CD4-positive, alpha-beta T cell treated with Interleukin-15 for 4 hours (primary cell): ENCODE measurements at regions not wholly inside any gene's neighbourhood (a gene's known extent, or its start where the extent isn't known, plus 50 kb on each side); places are given as distances from the start of the nearest gene placed in this dataset.
"Not testable (repeated sequence)": the region's sequence is repeated elsewhere in the genome, so short reads cannot be mapped to it uniquely, and the experiment has no call there.

ENCODE experiments used
- DNase-seq: peaks from one replicate; pipeline ENCODE4 v3.0.0-alpha.2; 2020; ENCODE audit warnings: low spot score

GRCh38 chr15:87672309-87673288, 583.9 kb downstream of the NTRK3 start:
- no peak for DNase-seq

GRCh38 chr15:87671289-87671688, 585.2 kb downstream of the NTRK3 start:
- DNase-seq: no peak

- no peak for DNase-seq
Observed at GRCh38 chr15:87669846-87670245, 586.7 kb downstream of the NTRK3 start.

GRCh38 chr15:87668768-87669564, 587.6 kb downstream of the NTRK3 start:
- DNase-seq: not testable (repeated sequence)

GRCh38 chr15:87667643-87668042, 588.9 kb downstream of the NTRK3 start:
- no peak for DNase-seq

GRCh38 chr15:87662575-87662974, 594.0 kb downstream of the NTRK3 start:
- no peak for DNase-seq

- no peak for DNase-seq
Observed at GRCh38 chr15:87661454-87662355, 594.8 kb downstream of the NTRK3 start.

GRCh38 chr15:87660251-87661129, 596.0 kb downstream of the NTRK3 start:
- DNase-seq: no peak

GRCh38 chr15:87656372-87656771, 600.2 kb downstream of the NTRK3 start:
- DNase-seq: no peak

GRCh38 chr15:87653646-87654045, 602.9 kb downstream of the NTRK3 start:
- no peak for DNase-seq

- DNase-seq: no peak
Observed at GRCh38 chr15:87649175-87649574, 607.4 kb downstream of the NTRK3 start.

GRCh38 chr15:87648278-87648677, 608.3 kb downstream of the NTRK3 start:
- DNase-seq: no peak

GRCh38 chr15:87645723-87646122, 610.8 kb downstream of the NTRK3 start:
- no peak for DNase-seq

- DNase-seq: not testable (repeated sequence)
Observed at GRCh38 chr15:87642997-87643396, 613.5 kb downstream of the NTRK3 start.

- DNase-seq: no peak
Observed at GRCh38 chr15:87639305-87640011, 617.1 kb downstream of the NTRK3 start.

- no peak for DNase-seq
Observed at GRCh38 chr15:87638554-87639083, 617.9 kb downstream of the NTRK3 start.

- DNase-seq: no peak
Observed at GRCh38 chr15:87634361-87634760, 622.2 kb downstream of the NTRK3 start.

- DNase-seq: no peak
Observed at GRCh38 chr15:87633525-87633924, 623.0 kb downstream of the NTRK3 start.

GRCh38 chr15:87632364-87632763, 624.2 kb downstream of the NTRK3 start:
- no peak for DNase-seq

- DNase-seq: no peak
Observed at GRCh38 chr15:87631775-87632174, 624.8 kb downstream of the NTRK3 start.
